ENCODE measurements at regions not wholly inside any gene's neighbourhood (a gene's known extent, or its start where the extent isn't known, plus 50 kb on each side); places are given as distances from the start of the nearest gene placed in this dataset.

- BruUV-seq (replicated peaks), result no TSS peak
- in situ Hi-C loops (cut with MboI) (no loop called here), intact Hi-C loops (cut with micrococcal nuclease) (no loop called here)
- Histone ChIP-seq H3K36me3 (ENCODE audit: control insufficient read depth, insufficient read depth, low read length) (no peaks in the 10 kb centered on the region), H3K4me2 (ENCODE audit: insufficient read depth, low read length) (no peak overlapping the region), H3K9me1 (ENCODE audit: control insufficient read depth, insufficient read depth, low read length) (no peaks in the 10 kb centered on the region), H3K9ac (ENCODE audit: insufficient read depth in 1 of 2, low read depth in 2 of 2, low read length in 2 of 2) (no peak overlapping the region), H2AFZ (ENCODE audit: low read depth, low read length) (no peak overlapping the region), H3K27me3 (ENCODE audit: control insufficient read depth in 2 of 2, insufficient read depth in 2 of 2, low read length in 2 of 2) (no peaks in the 10 kb centered on the region; a peak in 1 of 5 replicates), H3K4me1 (replicated peaks in 1 of 2; ENCODE audit: control insufficient read depth in 2 of 2, insufficient read depth in 2 of 2, low read length in 2 of 2) (no peaks in the 10 kb centered on the region; a peak in 1 of 5 replicates), H3K79me2 (ENCODE audit: control insufficient read depth, insufficient read depth, low read length) (no peaks in the 10 kb centered on the region), H3K9me3 (replicated peaks; ENCODE audit: control insufficient read depth, insufficient read depth, low read depth, low read length) (no peaks in the 10 kb centered on the region), H3K4me3 (no peak overlapping the region), H4K20me1 (replicated peaks; ENCODE audit: control insufficient read depth, insufficient read depth, low read length) (no peaks in the 10 kb centered on the region), H3K27ac (ENCODE audit: extremely low read depth, low read depth, low read length) (no peak overlapping the region)
- ChIA-PET POLR2A (no interaction called here), CTCF (ENCODE audit: low intra/inter-chr PET ratio) (no interaction called here)
- TF ChIP-seq, protein P1, sequence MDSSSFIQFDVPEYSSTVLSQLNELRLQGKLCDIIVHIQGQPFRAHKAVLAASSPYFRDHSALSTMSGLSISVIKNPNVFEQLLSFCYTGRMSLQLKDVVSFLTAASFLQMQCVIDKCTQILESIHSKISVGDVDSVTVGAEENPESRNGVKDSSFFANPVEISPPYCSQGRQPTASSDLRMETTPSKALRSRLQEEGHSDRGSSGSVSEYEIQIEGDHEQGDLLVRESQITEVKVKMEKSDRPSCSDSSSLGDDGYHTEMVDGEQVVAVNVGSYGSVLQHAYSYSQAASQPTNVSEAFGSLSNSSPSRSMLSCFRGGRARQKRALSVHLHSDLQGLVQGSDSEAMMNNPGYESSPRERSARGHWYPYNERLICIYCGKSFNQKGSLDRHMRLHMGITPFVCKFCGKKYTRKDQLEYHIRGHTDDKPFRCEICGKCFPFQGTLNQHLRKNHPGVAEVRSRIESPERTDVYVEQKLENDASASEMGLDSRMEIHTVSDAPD (CRISPR knock-in tag; IDR thresholded peaks at IDR 0.05), result no peak
- TF ChIP-seq SIX5 (IDR thresholded peaks at IDR 0.05; ENCODE audit: borderline replicate concordance in 1 of 2, insufficient read depth in 1 of 2, low read depth in 1 of 2, low read length in 2 of 2) (no peak), ATF2 (CRISPR knock-in tag; IDR thresholded peaks at IDR 0.05) (no peak), CBFB (CRISPR knock-in tag; IDR thresholded peaks at IDR 0.05) (no peak), TAF9B (IDR thresholded peaks at IDR 0.05; ENCODE audit: partially characterized antibody) (no peak), MXD1 (CRISPR knock-in tag; IDR thresholded peaks at IDR 0.05; ENCODE audit: borderline replicate concordance, poor library complexity, severe bottlenecking) (no peak), ATF6 (CRISPR knock-in tag; IDR thresholded peaks at IDR 0.05) (no peak), NUFIP1 (IDR thresholded peaks at IDR 0.05; ENCODE audit: partially characterized antibody) (no peak), PREB (CRISPR knock-in tag; IDR thresholded peaks at IDR 0.05) (no peak), SMAD4 (CRISPR knock-in tag; conservative IDR thresholded peaks at IDR 0.05) (no peak), NONO (IDR thresholded peaks at IDR 0.05; ENCODE audit: low read depth in 2 of 2, low read length in 1 of 2) (no peak)
- ATAC-seq, result no peak
- no peak for DNase-seq (ENCODE audit: extremely low read depth in 1 of 4, low spot score in 3 of 4)
- WGBS (ENCODE audit: insufficient coverage, low coverage, missing lambda C conversion rate), result 0% methylated on average over 3 of the region's 3 CpGs
- no peak for FAIRE-seq
Measured at GRCh38 chr4:183788308-183788905, 116.7 kb upstream of the STOX2 start.
